ENCODE measurements at regions not wholly inside any gene's neighbourhood (a gene's known extent, or its start where the extent isn't known, plus 50 kb on each side); places are given as distances from the start of the nearest gene placed in this dataset.

- Histone ChIP-seq H2AFZ (ENCODE audit: low read depth, low read length) (no peak overlapping the region), H3K36me3 (replicated peaks; ENCODE audit: low read depth, low read length) (no peaks in the 10 kb centered on the region), H3K9me3 (ENCODE audit: insufficient read depth, low read length) (no peaks in the 10 kb centered on the region), H3K27ac (ENCODE audit: low read length) (no peak overlapping the region), H4K20me1 (ENCODE audit: insufficient read depth, low read length) (no peaks in the 10 kb centered on the region), H3K79me2 (ENCODE audit: low read length) (no peaks in the 10 kb centered on the region), H3K4me1 (ENCODE audit: low read length) (no peaks in the 10 kb centered on the region), H3K4me3 (ENCODE audit: low read length) (no peak overlapping the region), H3K27me3 (ENCODE audit: low read depth, low read length) (no peaks in the 10 kb centered on the region), H3K4me2 (ENCODE audit: low read length) (no peak overlapping the region), H3K9ac (ENCODE audit: low read length) (no peak overlapping the region)
- TF ChIP-seq EZH2phosphoT487 (IDR thresholded peaks at IDR 0.05; ENCODE audit: low read depth) (no peak), CTCF (IDR thresholded peaks at IDR 0.05; ENCODE audit: low read depth, low read length) (no peak)
Observed at GRCh38 chr5:8332666-8333445, 463.9 kb downstream of the MTRR start.

GRCh38 chr5:8333485-8333884 lies 464.5 kb downstream of the MTRR start:
- Histone ChIP-seq H3K27me3 (ENCODE audit: low read depth, low read length) (no peaks in the 10 kb centered on the region), H3K4me1 (ENCODE audit: low read length) (no peaks in the 10 kb centered on the region), H3K4me2 (ENCODE audit: low read length) (no peak overlapping the region), H3K9ac (ENCODE audit: low read length) (no peak overlapping the region), H3K9me3 (ENCODE audit: insufficient read depth, low read length) (no peaks in the 10 kb centered on the region), H2AFZ (ENCODE audit: low read depth, low read length) (no peak overlapping the region), H3K4me3 (ENCODE audit: low read length) (no peak overlapping the region), H4K20me1 (ENCODE audit: insufficient read depth, low read length) (no peaks in the 10 kb centered on the region), H3K79me2 (ENCODE audit: low read length) (no peaks in the 10 kb centered on the region), H3K27ac (ENCODE audit: low read length) (no peak overlapping the region), H3K36me3 (replicated peaks; ENCODE audit: low read depth, low read length) (no peaks in the 10 kb centered on the region)
- TF ChIP-seq CTCF (IDR thresholded peaks at IDR 0.05; ENCODE audit: low read depth, low read length) (no peak), EZH2phosphoT487 (IDR thresholded peaks at IDR 0.05; ENCODE audit: low read depth) (no peak)

GRCh38 chr5:8333977-8334376 lies 465.0 kb downstream of the MTRR start:
- no peaks in the 10 kb centered on the region for H3K4me1 ChIP-seq (ENCODE audit: low read length)
- no peaks in the 10 kb centered on the region for H3K27me3 ChIP-seq (ENCODE audit: low read depth, low read length)
- no peak overlapping the region for H2AFZ ChIP-seq (ENCODE audit: low read depth, low read length)
- no peak for TF ChIP-seq CTCF (IDR thresholded peaks at IDR 0.05; ENCODE audit: low read depth, low read length)
- TF ChIP-seq EZH2phosphoT487 (IDR thresholded peaks at IDR 0.05; ENCODE audit: low read depth), result no peak
- H3K9ac ChIP-seq (ENCODE audit: low read length), result no peak overlapping the region
- no peaks in the 10 kb centered on the region for H3K79me2 ChIP-seq (ENCODE audit: low read length)
- no peak overlapping the region for H3K4me2 ChIP-seq (ENCODE audit: low read length)
- no peaks in the 10 kb centered on the region for H4K20me1 ChIP-seq (ENCODE audit: insufficient read depth, low read length)
- H3K27ac ChIP-seq (ENCODE audit: low read length), result no peak overlapping the region
- no peak overlapping the region for H3K4me3 ChIP-seq (ENCODE audit: low read length)
- no peaks in the 10 kb centered on the region for H3K36me3 ChIP-seq (replicated peaks; ENCODE audit: low read depth, low read length)
- H3K9me3 ChIP-seq (ENCODE audit: insufficient read depth, low read length), result no peaks in the 10 kb centered on the region

- Histone ChIP-seq H2AFZ (ENCODE audit: low read depth, low read length) (no peak overlapping the region), H3K27me3 (ENCODE audit: low read depth, low read length) (no peaks in the 10 kb centered on the region), H3K9ac (ENCODE audit: low read length) (no peak overlapping the region), H3K36me3 (replicated peaks; ENCODE audit: low read depth, low read length) (no peaks in the 10 kb centered on the region), H3K9me3 (ENCODE audit: insufficient read depth, low read length) (no peaks in the 10 kb centered on the region), H4K20me1 (ENCODE audit: insufficient read depth, low read length) (no peaks in the 10 kb centered on the region), H3K4me1 (ENCODE audit: low read length) (no peaks in the 10 kb centered on the region), H3K27ac (ENCODE audit: low read length) (no peak overlapping the region), H3K79me2 (ENCODE audit: low read length) (no peaks in the 10 kb centered on the region), H3K4me2 (ENCODE audit: low read length) (no peak overlapping the region; the same call in 1 of the 2 replicates), H3K4me3 (ENCODE audit: low read length) (no peak overlapping the region)
- no peak for TF ChIP-seq CTCF (IDR thresholded peaks at IDR 0.05; ENCODE audit: low read depth, low read length)
- TF ChIP-seq EZH2phosphoT487 (IDR thresholded peaks at IDR 0.05; ENCODE audit: low read depth), result no peak
Observed at GRCh38 chr5:8340261-8340660, 471.3 kb downstream of the MTRR start.
